ENCODE measurements at regions not wholly inside any gene's neighbourhood (a gene's known extent, or its start where the extent isn't known, plus 50 kb on each side); places are given as distances from the start of the nearest gene placed in this dataset.
"Not testable (repeated sequence)": the region's sequence is repeated elsewhere in the genome, so short reads cannot be mapped to it uniquely, and the experiment has no call there.

DNA sequence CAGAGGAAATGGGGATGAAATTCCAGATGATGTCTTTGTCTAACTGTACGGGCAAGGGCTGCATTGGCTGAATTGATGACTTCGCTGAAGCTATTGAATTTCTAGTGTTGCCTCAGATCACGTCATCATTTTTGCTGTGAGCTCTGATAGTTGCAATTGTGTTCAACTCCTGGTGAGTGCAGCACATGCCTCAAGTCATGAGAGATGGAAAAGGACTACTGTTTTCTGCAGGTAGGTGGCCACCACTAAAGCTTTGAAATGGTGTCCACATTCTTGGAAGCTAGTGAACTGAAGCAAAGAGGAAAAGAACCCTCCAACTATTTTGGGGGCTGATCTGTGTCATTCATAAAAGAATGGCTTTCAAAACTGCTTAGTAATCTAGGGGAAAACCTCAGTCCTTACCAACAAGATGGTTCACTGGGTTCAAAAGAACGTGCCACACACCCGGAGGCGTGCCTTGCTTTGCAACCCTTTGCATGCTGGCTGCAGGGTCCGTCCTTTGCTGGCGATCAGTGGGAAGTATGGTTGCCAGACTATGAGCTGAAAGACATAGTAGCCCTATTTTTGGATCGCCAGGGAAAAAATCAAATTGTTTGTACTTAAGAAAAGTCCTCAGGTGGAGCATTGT lies 88.1 kb upstream of the STOX2 start:
- 93 to 95% methylated on average over 8 to 9 of the region's 9 CpGs for WGBS, 2 experiments (ENCODE audit: insufficient coverage in 1 of 2, insufficient read length in 1 of 2)
- no peaks in the 10 kb centered on the region for H3K27me3 ChIP-seq (ENCODE audit: control insufficient read depth, insufficient read depth, low read length, poor library complexity, severe bottlenecking)

DNA sequence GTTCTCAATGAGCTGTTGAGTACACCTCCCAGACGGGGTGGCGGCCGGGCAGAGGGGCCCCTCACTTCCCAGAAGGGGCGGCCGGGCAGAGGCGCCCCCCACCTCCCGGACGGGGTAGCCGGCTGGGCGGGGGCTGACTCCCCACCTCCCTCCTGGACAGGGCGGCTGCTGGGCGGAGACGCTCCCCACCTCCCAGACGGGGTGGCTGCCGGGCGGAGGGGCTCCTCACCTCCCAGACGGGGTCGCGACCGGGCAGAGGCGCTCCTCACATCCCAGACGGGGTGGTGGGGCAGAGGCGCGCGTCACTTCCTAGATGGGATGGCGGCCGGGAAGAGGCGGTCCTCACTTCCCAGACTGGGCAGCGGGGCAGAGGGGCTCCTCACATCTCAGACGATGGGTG lies 86.5 kb upstream of the STOX2 start:
- H3K36me3 ChIP-seq (ENCODE audit: control insufficient read depth, insufficient read depth, low read length); H3K27ac Mint-ChIP-seq; H3K36me3 Mint-ChIP-seq (ENCODE audit: low read depth); DNase-seq; H3K4me3 ChIP-seq (ENCODE audit: low read length); H3K9ac ChIP-seq (ENCODE audit: extremely low read depth, low read length, poor library complexity, severe bottlenecking); H3K27me3 ChIP-seq (ENCODE audit: control insufficient read depth, insufficient read depth, low read length, poor library complexity, severe bottlenecking); H3K27ac ChIP-seq (ENCODE audit: low read depth, low read length); H3K27me3 Mint-ChIP-seq (ENCODE audit: insufficient read depth); H3K9me3 Mint-ChIP-seq; H3K4me1 ChIP-seq (ENCODE audit: control insufficient read depth, insufficient read depth, low read length); H3K4me1 Mint-ChIP-seq; H3K9me3 ChIP-seq (ENCODE audit: control insufficient read depth, low read length); H3K4me3 Mint-ChIP-seq: not testable (repeated sequence)
- WGBS, 2 experiments (ENCODE audit: insufficient coverage in 1 of 2, insufficient read length in 1 of 2): 95 to 98% methylated on average over 6 to 30 of the region's 30 CpGs

More for the DNA sequence above, 88.1 kb upstream of the STOX2 start:
- TF ChIP-seq, protein P1, sequence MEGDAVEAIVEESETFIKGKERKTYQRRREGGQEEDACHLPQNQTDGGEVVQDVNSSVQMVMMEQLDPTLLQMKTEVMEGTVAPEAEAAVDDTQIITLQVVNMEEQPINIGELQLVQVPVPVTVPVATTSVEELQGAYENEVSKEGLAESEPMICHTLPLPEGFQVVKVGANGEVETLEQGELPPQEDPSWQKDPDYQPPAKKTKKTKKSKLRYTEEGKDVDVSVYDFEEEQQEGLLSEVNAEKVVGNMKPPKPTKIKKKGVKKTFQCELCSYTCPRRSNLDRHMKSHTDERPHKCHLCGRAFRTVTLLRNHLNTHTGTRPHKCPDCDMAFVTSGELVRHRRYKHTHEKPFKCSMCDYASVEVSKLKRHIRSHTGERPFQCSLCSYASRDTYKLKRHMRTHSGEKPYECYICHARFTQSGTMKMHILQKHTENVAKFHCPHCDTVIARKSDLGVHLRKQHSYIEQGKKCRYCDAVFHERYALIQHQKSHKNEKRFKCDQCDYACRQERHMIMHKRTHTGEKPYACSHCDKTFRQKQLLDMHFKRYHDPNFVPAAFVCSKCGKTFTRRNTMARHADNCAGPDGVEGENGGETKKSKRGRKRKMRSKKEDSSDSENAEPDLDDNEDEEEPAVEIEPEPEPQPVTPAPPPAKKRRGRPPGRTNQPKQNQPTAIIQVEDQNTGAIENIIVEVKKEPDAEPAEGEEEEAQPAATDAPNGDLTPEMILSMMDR (conservative IDR thresholded peaks at IDR 0.05): no peak
- Mint-ChIP-seq H3K4me3 (no peak overlapping the region), H3K27me3 (ENCODE audit: insufficient read depth) (no peaks in the 10 kb centered on the region), H3K27ac (no peak overlapping the region), H3K36me3 (ENCODE audit: low read depth) (no peaks in the 10 kb centered on the region), H3K4me1 (no peaks in the 10 kb centered on the region), H3K9me3 (peaks cover 10% of the 10 kb centered on the region)
- no peak overlapping the region for H3K4me3 ChIP-seq (ENCODE audit: low read length)
- no peaks in the 10 kb centered on the region for H3K36me3 ChIP-seq (ENCODE audit: control insufficient read depth, insufficient read depth, low read length)
- H3K9ac ChIP-seq (ENCODE audit: extremely low read depth, low read length, poor library complexity, severe bottlenecking): no peak overlapping the region
- H3K27ac ChIP-seq (ENCODE audit: low read depth, low read length): no peak overlapping the region
- no peaks in the 10 kb centered on the region for H3K9me3 ChIP-seq (ENCODE audit: control insufficient read depth, low read length)
- no peaks in the 10 kb centered on the region for H3K4me1 ChIP-seq (ENCODE audit: control insufficient read depth, insufficient read depth, low read length)
- DNase-seq: no peak

DNA sequence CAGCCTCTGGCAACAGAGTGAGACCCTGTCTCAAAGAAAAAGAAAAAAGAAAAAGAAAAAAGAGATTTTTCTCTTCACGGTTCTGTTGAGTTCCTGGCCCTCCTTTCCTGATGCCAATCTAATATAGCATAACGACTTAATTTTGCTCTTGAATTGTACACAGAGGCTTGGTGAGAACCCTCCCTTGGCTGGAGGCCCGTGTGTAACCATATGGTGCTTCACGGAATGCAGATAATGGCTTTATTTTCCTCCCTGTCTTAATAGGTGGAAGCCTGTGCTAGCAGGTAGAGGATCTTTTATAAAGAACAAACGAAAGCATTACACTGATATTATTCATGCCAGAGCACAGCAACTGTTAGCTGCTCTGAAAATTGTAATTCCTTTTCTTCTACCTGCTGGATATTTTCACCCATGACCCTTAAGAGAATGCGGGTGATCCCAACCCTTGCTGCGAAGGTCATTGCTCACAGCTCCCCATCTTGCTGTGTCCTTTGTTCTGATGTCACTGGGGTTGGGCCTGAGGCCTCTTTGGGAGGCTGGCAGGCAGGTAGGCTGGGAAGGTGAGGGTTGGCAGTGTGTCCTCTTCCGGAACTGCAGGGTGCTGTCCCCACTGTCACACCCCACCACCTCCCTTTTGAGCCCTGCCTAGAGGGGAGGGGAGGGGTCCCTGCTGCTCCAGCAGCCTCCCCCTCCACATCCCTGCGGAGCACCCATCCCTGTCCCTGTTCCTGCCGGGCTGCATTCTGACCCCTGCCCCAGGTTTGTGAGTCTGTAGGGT lies 83.8 kb upstream of the STOX2 start:
- Mint-ChIP-seq H3K9me3 (peaks cover 10% of the 10 kb centered on the region), H3K27me3 (ENCODE audit: insufficient read depth) (peaks cover 3% of the 10 kb centered on the region), H3K4me1 (no peaks in the 10 kb centered on the region), H3K4me3 (no peak overlapping the region), H3K27ac (no peak overlapping the region), H3K36me3 (ENCODE audit: low read depth) (no peaks in the 10 kb centered on the region)
- 90 to 97% methylated on average over 5 to 8 of the region's 10 CpGs for WGBS, 2 experiments (ENCODE audit: insufficient coverage in 1 of 2, insufficient read length in 1 of 2)
- no peak for DNase-seq
- TF ChIP-seq, protein P1 (conservative IDR thresholded peaks at IDR 0.05): no peak
- no peak overlapping the region for H3K9ac ChIP-seq (ENCODE audit: extremely low read depth, low read length, poor library complexity, severe bottlenecking)
- no peak overlapping the region for H3K27ac ChIP-seq (ENCODE audit: low read depth, low read length)
- no peaks in the 10 kb centered on the region for H3K9me3 ChIP-seq (ENCODE audit: control insufficient read depth, low read length)
- H3K4me1 ChIP-seq (ENCODE audit: control insufficient read depth, insufficient read depth, low read length): no peaks in the 10 kb centered on the region
- no peaks in the 10 kb centered on the region for H3K36me3 ChIP-seq (ENCODE audit: control insufficient read depth, insufficient read depth, low read length)
- no peaks in the 10 kb centered on the region for H3K27me3 ChIP-seq (ENCODE audit: control insufficient read depth, insufficient read depth, low read length, poor library complexity, severe bottlenecking)
- no peak overlapping the region for H3K4me3 ChIP-seq (ENCODE audit: low read length)
